Peyer's patch (tissue), 4 donors: ENCODE measurements at regions not wholly inside any gene's neighbourhood (a gene's known extent, or its start where the extent isn't known, plus 50 kb on each side); places are given as distances from the start of the nearest gene placed in this dataset.
"Not testable (repeated sequence)": the region's sequence is repeated elsewhere in the genome, so short reads cannot be mapped to it uniquely, and the experiment has no call there.

ENCODE experiments used
- DNase-seq, 3 donors: peaks; one replicate each; pipeline ENCODE4 v3.0.0-alpha.2; 2017 to 2019
- H3K27ac ChIP-seq, 4 donors: fragments of 200-600 bp; sonication (generic); one replicate each; pipeline ENCODE4 v1.5.1; 2016 to 2019
- H3K27me3 ChIP-seq, 2 donors: fragments of 200-600 bp; sonication (generic); one replicate each; pipeline ENCODE4 v1.5.1; 2019
- H3K36me3 ChIP-seq, 3 donors: fragments of 200-600 bp; sonication (generic); one replicate each; pipeline ENCODE4 v1.5.1; 2016 to 2019
- H3K4me1 ChIP-seq, 4 donors: fragments of 200-600 bp; sonication (generic); one replicate each; pipeline ENCODE4 v1.5.1; 2016 to 2019
- H3K4me3 ChIP-seq, 4 donors: fragments of 200-600 bp; sonication (generic); 1 replicate in 3 of 4; 2 replicates in 1 of 4; pipeline ENCODE4 v1.5.1; 2016 to 2019; ENCODE audit warnings: mild to moderate bottlenecking in 1 of 4
- H3K9me3 ChIP-seq, 4 donors: fragments of 200-600 bp; sonication (generic); one replicate each; pipeline ENCODE4 v1.5.1; 2016 to 2019; ENCODE audit warnings: mild to moderate bottlenecking in 1 of 4
- POLR2A ChIP-seq, 2 donors: fragments of 450-650 bp; IDR thresholded peaks; one replicate each; pipeline ENCODE4 v1.5.1; 2017; ENCODE audit warnings: antibody characterized with exemption in 2 of 2, mild to moderate bottlenecking in 2 of 2, moderate library complexity in 2 of 2
- TF ChIP-seq, protein P1 (sequence below), 6 experiments: fragments of 450-650 bp in 4 of 6; fragments of 200-600 bp in 2 of 6; sonication (generic) in 1 of 6; IDR thresholded peaks; one replicate each; pipeline ENCODE4 v1.5.1; 2017 to 2019; ENCODE audit warnings: antibody characterized with exemption in 6 of 6, mild to moderate bottlenecking in 3 of 6, moderate library complexity in 1 of 6

DNA sequence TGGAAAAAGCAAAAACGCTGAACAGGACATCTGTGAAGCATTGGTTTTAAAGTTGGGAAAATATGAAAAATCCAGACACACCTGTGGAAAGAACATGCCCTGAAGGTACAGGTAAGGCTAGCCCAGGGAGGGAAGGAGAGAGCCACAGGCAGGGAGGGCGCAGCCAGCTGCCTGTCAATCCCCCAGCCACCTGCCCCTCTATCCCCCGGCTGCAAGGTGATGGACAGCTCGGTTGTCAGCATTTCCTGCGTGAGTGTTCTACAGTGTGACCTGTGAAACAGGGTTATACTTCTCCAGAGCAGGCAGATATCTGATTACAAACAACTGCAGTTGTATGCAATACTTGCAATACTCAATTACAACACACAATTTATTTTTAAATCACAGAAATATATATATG is 358.1 kb downstream of the SMOC2 start:
- H3K9me3 ChIP-seq = no peaks in the 10 kb centered on the region
- no peak for DNase-seq
- H3K4me1 ChIP-seq = no peaks in the 10 kb centered on the region
- H3K4me3 ChIP-seq = no peak overlapping the region
- no peak overlapping the region for H3K27ac ChIP-seq
- no peaks in the 10 kb centered on the region for H3K36me3 ChIP-seq
- no peak for TF ChIP-seq POLR2A (IDR thresholded peaks at IDR 0.05)
- TF ChIP-seq, protein P1, sequence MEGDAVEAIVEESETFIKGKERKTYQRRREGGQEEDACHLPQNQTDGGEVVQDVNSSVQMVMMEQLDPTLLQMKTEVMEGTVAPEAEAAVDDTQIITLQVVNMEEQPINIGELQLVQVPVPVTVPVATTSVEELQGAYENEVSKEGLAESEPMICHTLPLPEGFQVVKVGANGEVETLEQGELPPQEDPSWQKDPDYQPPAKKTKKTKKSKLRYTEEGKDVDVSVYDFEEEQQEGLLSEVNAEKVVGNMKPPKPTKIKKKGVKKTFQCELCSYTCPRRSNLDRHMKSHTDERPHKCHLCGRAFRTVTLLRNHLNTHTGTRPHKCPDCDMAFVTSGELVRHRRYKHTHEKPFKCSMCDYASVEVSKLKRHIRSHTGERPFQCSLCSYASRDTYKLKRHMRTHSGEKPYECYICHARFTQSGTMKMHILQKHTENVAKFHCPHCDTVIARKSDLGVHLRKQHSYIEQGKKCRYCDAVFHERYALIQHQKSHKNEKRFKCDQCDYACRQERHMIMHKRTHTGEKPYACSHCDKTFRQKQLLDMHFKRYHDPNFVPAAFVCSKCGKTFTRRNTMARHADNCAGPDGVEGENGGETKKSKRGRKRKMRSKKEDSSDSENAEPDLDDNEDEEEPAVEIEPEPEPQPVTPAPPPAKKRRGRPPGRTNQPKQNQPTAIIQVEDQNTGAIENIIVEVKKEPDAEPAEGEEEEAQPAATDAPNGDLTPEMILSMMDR (IDR thresholded peaks at IDR 0.05) = no peak
- H3K27me3 ChIP-seq = no peaks in the 10 kb centered on the region

DNA sequence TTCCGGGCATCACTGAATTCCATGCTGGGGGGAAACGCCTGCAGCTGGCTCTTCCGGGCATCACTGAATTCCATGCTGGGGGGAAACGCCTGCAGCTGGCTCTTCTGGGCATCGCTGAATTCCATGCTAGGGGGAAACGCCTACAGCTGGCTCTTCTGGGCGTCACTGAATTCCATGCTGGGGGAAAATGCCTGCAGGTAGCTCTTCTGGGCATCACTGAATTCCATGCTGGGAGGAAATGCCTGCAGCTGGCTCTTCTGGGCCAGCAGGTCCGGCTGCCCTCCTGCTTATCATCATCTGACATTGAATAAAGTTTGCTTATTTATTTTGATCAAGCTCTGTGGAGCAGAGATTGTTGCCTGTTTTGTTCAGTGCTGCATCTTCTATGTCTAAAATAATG is 355.1 kb downstream of the SMOC2 start:
- Histone ChIP-seq H3K36me3 (no peaks in the 10 kb centered on the region), H3K4me1 (no peaks in the 10 kb centered on the region), H3K9me3 (no peaks in the 10 kb centered on the region), H3K27ac (no peak overlapping the region), H3K27me3 (no peaks in the 10 kb centered on the region), H3K4me3 (no peak overlapping the region)
- DNase-seq = no peak
- TF ChIP-seq, protein P1 (IDR thresholded peaks at IDR 0.05) = no peak
- no peak for TF ChIP-seq POLR2A (IDR thresholded peaks at IDR 0.05)

DNA sequence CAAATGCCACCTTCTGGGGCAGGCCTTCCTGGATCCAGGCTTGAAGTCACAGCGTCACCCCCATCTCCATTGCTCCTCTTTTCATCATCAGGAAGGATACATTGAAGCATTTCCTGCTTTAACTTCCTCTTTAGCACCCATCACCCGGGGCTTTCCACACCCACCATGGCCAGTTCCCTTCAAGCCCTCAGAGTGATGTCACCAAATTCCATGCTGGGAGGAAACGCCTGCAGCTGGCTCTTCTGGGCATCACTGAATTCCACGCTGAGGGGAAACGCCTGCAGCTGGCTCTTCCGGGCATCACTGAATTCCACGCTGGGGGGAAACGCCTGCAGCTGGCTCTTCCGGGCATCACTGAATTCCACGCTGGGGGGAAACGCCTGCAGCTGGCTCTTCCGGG is 354.6 kb downstream of the SMOC2 start:
- H3K4me3 ChIP-seq, DNase-seq: not testable (repeated sequence)

DNA sequence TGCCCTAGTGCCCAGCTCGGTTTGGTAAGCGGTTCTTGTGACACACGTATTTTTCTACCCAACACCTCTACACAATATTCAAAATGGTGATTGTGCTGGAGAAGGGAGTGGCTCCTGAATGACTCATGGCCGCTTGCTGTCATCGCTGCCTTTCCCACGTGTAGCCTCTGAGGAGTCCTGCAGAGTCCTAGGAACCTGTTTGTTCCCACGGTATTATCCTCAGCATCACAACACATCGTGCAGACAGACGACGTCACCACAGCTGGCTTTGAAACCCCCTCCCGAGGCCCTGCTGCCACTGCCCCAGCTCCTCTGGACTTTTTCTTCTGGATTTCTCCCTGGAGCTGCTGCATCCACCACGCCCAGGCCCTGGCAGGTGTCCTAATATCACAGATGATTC is 353.5 kb downstream of the SMOC2 start:
- H3K27me3 ChIP-seq = no peaks in the 10 kb centered on the region
- TF ChIP-seq POLR2A (IDR thresholded peaks at IDR 0.05) = no peak
- TF ChIP-seq, protein P1 (IDR thresholded peaks at IDR 0.05) = no peak
- DNase-seq = no peak

More for the DNA sequence above, 354.6 kb downstream of the SMOC2 start:
- not testable (repeated sequence) for H3K36me3 ChIP-seq, H3K27ac ChIP-seq, H3K27me3 ChIP-seq, H3K9me3 ChIP-seq, H3K4me1 ChIP-seq

DNA sequence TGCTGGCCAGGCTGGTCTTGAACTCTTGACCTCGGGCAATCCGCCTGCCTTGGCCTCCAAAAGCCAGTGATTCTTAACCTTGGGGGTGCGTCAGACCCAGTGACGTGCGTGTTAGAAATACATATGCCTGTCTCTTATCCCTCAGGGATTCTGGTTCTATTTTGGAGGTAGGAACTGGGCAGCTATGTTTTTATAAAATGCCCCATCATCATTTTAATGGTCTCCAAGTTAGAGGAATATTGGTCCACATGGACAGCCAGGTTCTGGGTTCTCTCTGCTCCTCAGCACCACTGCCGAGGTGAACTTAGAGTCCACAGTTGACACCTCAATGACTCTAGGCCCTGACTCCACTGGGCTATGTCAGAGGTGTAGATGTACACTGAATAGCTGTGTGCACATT is 352.7 kb downstream of the SMOC2 start:
- no peaks in the 10 kb centered on the region for H3K27me3 ChIP-seq
- no peaks in the 10 kb centered on the region for H3K36me3 ChIP-seq
- H3K27ac ChIP-seq = no peak overlapping the region
- no peaks in the 10 kb centered on the region for H3K9me3 ChIP-seq
- TF ChIP-seq POLR2A (IDR thresholded peaks at IDR 0.05) = no peak
- no peaks in the 10 kb centered on the region for H3K4me1 ChIP-seq
- no peak for DNase-seq
- no peak overlapping the region for H3K4me3 ChIP-seq

More for the DNA sequence above, 353.5 kb downstream of the SMOC2 start:
- Histone ChIP-seq H3K36me3 (no peaks in the 10 kb centered on the region), H3K9me3 (no peaks in the 10 kb centered on the region), H3K4me3 (no peak overlapping the region), H3K4me1 (no peaks in the 10 kb centered on the region), H3K27ac (no peak overlapping the region)

DNA sequence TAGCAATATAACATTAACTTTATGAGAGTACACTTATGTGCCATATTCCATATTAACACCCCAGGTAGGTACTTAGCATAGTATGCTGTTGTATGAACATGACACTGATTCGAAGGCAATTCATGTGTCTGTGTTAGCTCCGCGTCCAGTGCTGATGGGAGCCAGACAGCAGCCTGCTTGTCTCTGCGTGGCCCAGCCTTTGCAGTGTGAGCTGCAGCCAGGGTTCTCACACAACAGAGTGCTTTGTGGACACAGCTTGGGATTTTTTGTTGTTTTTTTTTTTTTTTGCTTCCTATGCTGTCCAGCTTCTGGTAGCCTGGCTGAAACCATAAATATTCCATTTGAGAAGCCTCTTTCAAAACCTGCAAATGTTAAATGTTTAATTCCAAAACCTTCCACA is 350.9 kb downstream of the SMOC2 start:
- Histone ChIP-seq H3K36me3 (no peaks in the 10 kb centered on the region), H3K4me3 (no peak overlapping the region), H3K27me3 (no peaks in the 10 kb centered on the region), H3K9me3 (no peaks in the 10 kb centered on the region), H3K4me1 (no peaks in the 10 kb centered on the region), H3K27ac (no peak overlapping the region)
- no peak for DNase-seq
- TF ChIP-seq, protein P1 (IDR thresholded peaks at IDR 0.05) = no peak
- TF ChIP-seq POLR2A (IDR thresholded peaks at IDR 0.05) = no peak

DNA sequence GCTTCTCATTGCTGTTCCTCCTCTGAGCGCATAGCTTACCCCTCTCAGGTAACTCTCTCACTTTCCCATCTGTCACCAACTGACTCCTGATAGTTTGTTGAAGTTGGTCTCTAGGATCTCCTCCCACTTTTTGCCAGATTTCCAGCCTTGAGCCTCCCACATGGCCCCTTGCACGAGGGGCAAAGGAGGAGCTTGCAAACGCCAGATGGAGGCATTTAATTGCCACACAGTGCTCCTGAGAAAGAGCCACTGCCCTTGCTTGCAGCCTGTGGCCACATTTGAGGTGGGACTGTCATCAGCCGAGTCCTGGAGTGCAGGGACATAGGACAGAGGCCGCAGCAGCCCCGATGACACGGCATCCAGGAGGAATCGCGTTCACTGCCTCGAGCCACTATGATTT is 348.7 kb downstream of the SMOC2 start:
- Histone ChIP-seq H3K36me3 (no peaks in the 10 kb centered on the region), H3K9me3 (no peaks in the 10 kb centered on the region), H3K4me3 (no peak overlapping the region), H3K4me1 (no peaks in the 10 kb centered on the region), H3K27ac (no peak overlapping the region), H3K27me3 (no peaks in the 10 kb centered on the region)
- no peak for TF ChIP-seq POLR2A (IDR thresholded peaks at IDR 0.05)
- TF ChIP-seq, protein P1 (IDR thresholded peaks at IDR 0.05) = no peak
- DNase-seq = no peak
